A673 (cell line): ENCODE measurements at regions not wholly inside any gene's neighbourhood (a gene's known extent, or its start where the extent isn't known, plus 50 kb on each side); places are given as distances from the start of the nearest gene placed in this dataset.

Experiments
- EZH2 ChIP-seq: fragments of 200-600 bp; sonication (generic); IDR thresholded peaks from 2 replicates; pipeline ENCODE4 v1.6.1; 2017; ENCODE audit warnings: borderline replicate concordance, low read depth, mild to moderate bottlenecking, mixed read lengths, antibody characterized with exemption, low read length; ENCODE audit not compliant: poor library complexity, severe bottlenecking
- TF ChIP-seq, protein P1 (sequence below): fragments of 300-800, 200-600 bp; sonication (generic); conservative IDR thresholded peaks from 2 replicates; pipeline ENCODE4 v1.5.1; 2017; ENCODE audit warnings: low read depth, mild to moderate bottlenecking, antibody characterized with exemption, low read length, moderate library complexity, mixed read lengths

DNA sequence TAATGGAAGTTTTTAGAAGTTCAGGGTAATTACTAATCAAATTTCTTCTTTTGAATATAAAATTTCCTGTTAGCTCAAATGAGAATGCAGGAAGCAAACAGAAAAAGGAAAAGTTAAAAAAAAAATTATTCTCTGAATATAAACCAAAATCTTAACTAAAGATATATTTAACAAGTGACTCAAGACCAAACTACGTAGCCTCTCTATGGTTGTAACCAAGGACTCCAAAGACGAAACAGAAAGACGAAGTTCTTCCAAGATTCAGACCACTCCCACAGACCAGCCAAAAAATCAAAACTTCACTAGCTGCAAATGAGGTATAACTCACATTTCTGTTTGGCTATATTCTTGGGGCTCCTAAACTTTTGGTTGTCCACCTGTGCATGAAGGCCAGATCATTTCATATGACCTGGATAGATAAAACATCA lies 846.5 kb upstream of the ALCAM start:
- TF ChIP-seq, protein P1, sequence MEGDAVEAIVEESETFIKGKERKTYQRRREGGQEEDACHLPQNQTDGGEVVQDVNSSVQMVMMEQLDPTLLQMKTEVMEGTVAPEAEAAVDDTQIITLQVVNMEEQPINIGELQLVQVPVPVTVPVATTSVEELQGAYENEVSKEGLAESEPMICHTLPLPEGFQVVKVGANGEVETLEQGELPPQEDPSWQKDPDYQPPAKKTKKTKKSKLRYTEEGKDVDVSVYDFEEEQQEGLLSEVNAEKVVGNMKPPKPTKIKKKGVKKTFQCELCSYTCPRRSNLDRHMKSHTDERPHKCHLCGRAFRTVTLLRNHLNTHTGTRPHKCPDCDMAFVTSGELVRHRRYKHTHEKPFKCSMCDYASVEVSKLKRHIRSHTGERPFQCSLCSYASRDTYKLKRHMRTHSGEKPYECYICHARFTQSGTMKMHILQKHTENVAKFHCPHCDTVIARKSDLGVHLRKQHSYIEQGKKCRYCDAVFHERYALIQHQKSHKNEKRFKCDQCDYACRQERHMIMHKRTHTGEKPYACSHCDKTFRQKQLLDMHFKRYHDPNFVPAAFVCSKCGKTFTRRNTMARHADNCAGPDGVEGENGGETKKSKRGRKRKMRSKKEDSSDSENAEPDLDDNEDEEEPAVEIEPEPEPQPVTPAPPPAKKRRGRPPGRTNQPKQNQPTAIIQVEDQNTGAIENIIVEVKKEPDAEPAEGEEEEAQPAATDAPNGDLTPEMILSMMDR: no peak
- no peak for TF ChIP-seq EZH2
